ENCODE measurements at regions not wholly inside any gene's neighbourhood (a gene's known extent, or its start where the extent isn't known, plus 50 kb on each side); places are given as distances from the start of the nearest gene placed in this dataset.
"Not testable (repeated sequence)": the region's sequence is repeated elsewhere in the genome, so short reads cannot be mapped to it uniquely, and the experiment has no call there.

GRCh38 chr4:62448911-62449310, 1248.8 kb downstream of the ADGRL3 start:
- DNase-seq (ENCODE audit: low read depth): no peak
- no peak for TF ChIP-seq CTCF (IDR thresholded peaks at IDR 0.05; ENCODE audit: low read depth, low read length, missing control alignments)
- H3K4me3 ChIP-seq (ENCODE audit: low read depth, low read length): no peak overlapping the region

- no peak for TF ChIP-seq CTCF (IDR thresholded peaks at IDR 0.05; ENCODE audit: low read depth, low read length, missing control alignments)
- DNase-seq (ENCODE audit: low read depth): no peak
- no peak overlapping the region for H3K4me3 ChIP-seq (ENCODE audit: low read depth, low read length)
These were observed 1238.9 kb downstream of the ADGRL3 start for GRCh38 chr4:62439051-62439450.

GRCh38 chr4:62434921-62435320, 1234.8 kb downstream of the ADGRL3 start:
- H3K4me3 ChIP-seq (ENCODE audit: low read depth, low read length): no peak overlapping the region
- TF ChIP-seq CTCF (IDR thresholded peaks at IDR 0.05; ENCODE audit: low read depth, low read length, missing control alignments): no peak

GRCh38 chr4:62431513-62432231, 1231.5 kb downstream of the ADGRL3 start:
- not testable (repeated sequence) for H3K4me3 ChIP-seq (ENCODE audit: low read depth, low read length); DNase-seq (ENCODE audit: low read depth)

More at GRCh38 chr4:62434921-62435320, 1234.8 kb downstream of the ADGRL3 start:
- no peak for DNase-seq (ENCODE audit: low read depth)

- no peak for DNase-seq (ENCODE audit: low read depth)
- no peak for TF ChIP-seq CTCF (IDR thresholded peaks at IDR 0.05; ENCODE audit: low read depth, low read length, missing control alignments)
- no peak overlapping the region for H3K4me3 ChIP-seq (ENCODE audit: low read depth, low read length)
These were observed 1229.2 kb downstream of the ADGRL3 start for GRCh38 chr4:62429297-62429696.

- no peak for DNase-seq (ENCODE audit: low read depth)
- no peak overlapping the region for H3K4me3 ChIP-seq (ENCODE audit: low read depth, low read length)
- TF ChIP-seq CTCF (IDR thresholded peaks at IDR 0.05; ENCODE audit: low read depth, low read length, missing control alignments): no peak
These were observed 1215.1 kb downstream of the ADGRL3 start for GRCh38 chr4:62415256-62415655.

GRCh38 chr4:62414563-62414962, 1214.4 kb downstream of the ADGRL3 start:
- no peak for DNase-seq (ENCODE audit: low read depth)
- TF ChIP-seq CTCF (IDR thresholded peaks at IDR 0.05; ENCODE audit: low read depth, low read length, missing control alignments): no peak

More at GRCh38 chr4:62414563-62414962, 1214.4 kb downstream of the ADGRL3 start:
- no peak overlapping the region for H3K4me3 ChIP-seq (ENCODE audit: low read depth, low read length)

All from GM12864 (cell line).